Upper lobe of right lung (tissue), 1 donor: ENCODE measurements at regions not wholly inside any gene's neighbourhood (a gene's known extent, or its start where the extent isn't known, plus 50 kb on each side); places are given as distances from the start of the nearest gene placed in this dataset.

ENCODE experiments used
- ATAC-seq: fragments of 200-7000 bp; cut with Tn5 transposase; one replicate; pipeline ENCODE4 v1.9.1; 2020; ENCODE audit warnings: mild to moderate bottlenecking, moderate library complexity
- DNase-seq: peaks from one replicate; pipeline ENCODE4 v3.0.0-alpha.2; 2020
- H3K27ac ChIP-seq: fragments of 200-600 bp; one replicate; pipeline ENCODE4 v1.8.0; 2022
- H3K27me3 ChIP-seq: fragments of 200-600 bp; one replicate; pipeline ENCODE4 v1.8.0; 2022; ENCODE audit warnings: mild to moderate bottlenecking
- H3K36me3 ChIP-seq: fragments of 200-600 bp; one replicate; pipeline ENCODE4 v1.8.0; 2022
- H3K4me1 ChIP-seq: fragments of 200-600 bp; one replicate; pipeline ENCODE4 v1.8.0; 2022
- H3K4me3 ChIP-seq: fragments of 200-600 bp; one replicate; pipeline ENCODE4 v1.8.0; 2022; ENCODE audit warnings: mild to moderate bottlenecking
- H3K9me3 ChIP-seq: fragments of 200-600 bp; one replicate; pipeline ENCODE4 v1.8.0; 2022
- intact Hi-C: fragments of 100-400 bp; cut with DNase I; formaldehyde crosslinking; loops from one replicate; pipeline ENCODE4 v1.11.0; 2022
- TF ChIP-seq, protein P1 (sequence below): fragments of 200-600 bp; IDR thresholded peaks from one replicate; pipeline ENCODE4 v1.8.0; 2022; ENCODE audit warnings: antibody characterized with exemption
- donor health status: DM: no; HTN: yes; CAD: no; lungs with severe emphysema.

GRCh38 chr11:33622186-33622585, 78.4 kb downstream of the C11orf91 start:
- DNase-seq (no peak), ATAC-seq (no peak)
- no peaks in the 10 kb centered on the region for H3K36me3 ChIP-seq
- TF ChIP-seq, protein P1, sequence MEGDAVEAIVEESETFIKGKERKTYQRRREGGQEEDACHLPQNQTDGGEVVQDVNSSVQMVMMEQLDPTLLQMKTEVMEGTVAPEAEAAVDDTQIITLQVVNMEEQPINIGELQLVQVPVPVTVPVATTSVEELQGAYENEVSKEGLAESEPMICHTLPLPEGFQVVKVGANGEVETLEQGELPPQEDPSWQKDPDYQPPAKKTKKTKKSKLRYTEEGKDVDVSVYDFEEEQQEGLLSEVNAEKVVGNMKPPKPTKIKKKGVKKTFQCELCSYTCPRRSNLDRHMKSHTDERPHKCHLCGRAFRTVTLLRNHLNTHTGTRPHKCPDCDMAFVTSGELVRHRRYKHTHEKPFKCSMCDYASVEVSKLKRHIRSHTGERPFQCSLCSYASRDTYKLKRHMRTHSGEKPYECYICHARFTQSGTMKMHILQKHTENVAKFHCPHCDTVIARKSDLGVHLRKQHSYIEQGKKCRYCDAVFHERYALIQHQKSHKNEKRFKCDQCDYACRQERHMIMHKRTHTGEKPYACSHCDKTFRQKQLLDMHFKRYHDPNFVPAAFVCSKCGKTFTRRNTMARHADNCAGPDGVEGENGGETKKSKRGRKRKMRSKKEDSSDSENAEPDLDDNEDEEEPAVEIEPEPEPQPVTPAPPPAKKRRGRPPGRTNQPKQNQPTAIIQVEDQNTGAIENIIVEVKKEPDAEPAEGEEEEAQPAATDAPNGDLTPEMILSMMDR: no peak
- intact Hi-C loops: no loop called here
- H3K27me3 ChIP-seq: no peaks in the 10 kb centered on the region
- H3K4me3 ChIP-seq: no peak overlapping the region
- H3K27ac ChIP-seq: no peak overlapping the region
- no peaks in the 10 kb centered on the region for H3K9me3 ChIP-seq
- H3K4me1 ChIP-seq: no peaks in the 10 kb centered on the region

GRCh38 chr11:33620423-33621171, 80.0 kb downstream of the C11orf91 start:
- H3K4me3 ChIP-seq: no peak overlapping the region
- ATAC-seq (no peak), DNase-seq (no peak)
- H3K9me3 ChIP-seq: no peaks in the 10 kb centered on the region
- H3K4me1 ChIP-seq: no peaks in the 10 kb centered on the region
- intact Hi-C loops: no loop called here
- TF ChIP-seq, protein P1: no peak
- no peaks in the 10 kb centered on the region for H3K27me3 ChIP-seq
- H3K27ac ChIP-seq: no peak overlapping the region
- no peaks in the 10 kb centered on the region for H3K36me3 ChIP-seq

GRCh38 chr11:33618956-33619355, 81.7 kb downstream of the C11orf91 start:
- Histone ChIP-seq H3K27ac (no peak overlapping the region), H3K9me3 (no peaks in the 10 kb centered on the region), H3K36me3 (no peaks in the 10 kb centered on the region), H3K4me3 (no peak overlapping the region), H3K27me3 (no peaks in the 10 kb centered on the region), H3K4me1 (no peaks in the 10 kb centered on the region)
- ATAC-seq (no peak), DNase-seq (no peak)
- TF ChIP-seq, protein P1: no peak
- intact Hi-C loops: no loop called here

DNA sequence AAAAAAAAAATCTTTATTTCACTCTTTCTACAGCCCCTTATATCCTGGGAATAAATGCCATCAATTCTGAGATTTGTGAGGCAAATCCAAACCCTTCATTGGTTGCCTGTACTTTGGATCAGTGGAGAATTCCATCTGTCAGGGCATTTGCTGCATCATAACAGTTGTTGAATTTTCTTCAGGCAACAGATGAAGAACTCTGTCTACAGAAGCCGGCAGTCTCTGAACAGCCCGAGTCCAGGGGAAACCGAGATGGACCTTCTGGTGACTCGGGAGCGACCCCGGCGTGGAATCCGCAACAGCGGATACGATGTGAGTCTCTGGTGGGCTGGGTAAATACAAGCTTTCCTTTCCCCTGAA, 82.3 kb downstream of the C11orf91 start:
- TF ChIP-seq, protein P1: no peak
- H3K27me3 ChIP-seq: no peaks in the 10 kb centered on the region
- H3K4me3 ChIP-seq: no peak overlapping the region
- DNase-seq (no peak), ATAC-seq (no peak)
- intact Hi-C loops: no loop called here
- H3K4me1 ChIP-seq: no peaks in the 10 kb centered on the region
- no peaks in the 10 kb centered on the region for H3K36me3 ChIP-seq
- no peak overlapping the region for H3K27ac ChIP-seq
- no peaks in the 10 kb centered on the region for H3K9me3 ChIP-seq

GRCh38 chr11:33617672-33618350, 82.8 kb downstream of the C11orf91 start:
- no peak overlapping the region for H3K4me3 ChIP-seq
- DNase-seq: no peak
- TF ChIP-seq, protein P1: no peak
- no peaks in the 10 kb centered on the region for H3K27me3 ChIP-seq
- H3K9me3 ChIP-seq: no peaks in the 10 kb centered on the region
- no peak overlapping the region for H3K27ac ChIP-seq
- ATAC-seq: no peak
- H3K4me1 ChIP-seq: no peaks in the 10 kb centered on the region
- intact Hi-C loops: no loop called here
- H3K36me3 ChIP-seq: no peaks in the 10 kb centered on the region
